NCI-H226 (cell line): ENCODE measurements at regions not wholly inside any gene's neighbourhood (a gene's known extent, or its start where the extent isn't known, plus 50 kb on each side); places are given as distances from the start of the nearest gene placed in this dataset.

ENCODE experiments used
- DNase-seq: peaks from one replicate; pipeline ENCODE4 v3.0.0-alpha.2; 2015

GRCh38 chr2:128967646-128968045 is 649.0 kb upstream of the HS6ST1 start:
- DNase-seq = no peak

GRCh38 chr2:128969374-128969773 is 650.7 kb upstream of the HS6ST1 start:
- DNase-seq = no peak

GRCh38 chr2:128970332-128971116 is 651.9 kb upstream of the HS6ST1 start:
- no peak for DNase-seq

DNA sequence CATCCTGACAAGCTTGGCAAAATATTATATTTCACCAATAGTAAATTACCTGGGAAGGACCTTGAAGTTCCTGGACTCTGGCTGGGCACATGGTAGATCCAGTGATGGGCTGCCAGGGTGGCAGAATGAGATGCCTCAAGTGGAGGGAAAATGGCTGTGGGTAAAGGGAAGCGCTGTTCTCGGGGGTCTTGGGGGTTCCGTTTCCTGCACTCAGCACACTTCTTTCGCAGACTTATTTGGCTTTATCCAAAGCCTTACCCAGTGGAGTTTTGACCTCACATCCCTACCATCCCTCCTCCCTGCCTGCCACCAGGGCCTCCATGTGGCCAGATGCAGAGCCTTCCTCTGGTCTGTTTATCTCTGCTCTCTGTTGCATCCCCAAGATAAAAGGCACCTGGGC is 654.9 kb upstream of the HS6ST1 start:
- DNase-seq = no peak

DNA sequence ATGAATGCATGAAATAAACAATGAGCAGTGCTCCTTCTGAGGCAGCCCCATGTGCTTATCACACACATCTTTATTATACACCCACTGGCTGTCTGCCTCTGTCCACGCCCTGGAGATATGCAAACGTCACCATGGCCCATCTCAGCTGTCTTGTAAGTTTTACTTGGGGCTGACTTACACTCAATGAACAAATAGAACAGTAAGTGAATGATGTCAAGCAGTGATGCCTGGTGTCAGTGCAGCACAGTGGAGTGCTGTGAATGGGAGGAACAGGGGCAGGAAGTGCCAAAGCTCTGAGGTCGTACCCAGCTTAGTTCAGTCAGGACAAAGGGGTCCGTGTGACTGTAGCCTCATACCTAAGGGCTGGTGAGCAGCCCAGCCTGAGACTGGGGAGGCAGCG is 659.5 kb upstream of the HS6ST1 start:
- no peak for DNase-seq

- no peak for DNase-seq
These were observed 660.5 kb upstream of the HS6ST1 start for GRCh38 chr2:128979182-128979581.

DNA sequence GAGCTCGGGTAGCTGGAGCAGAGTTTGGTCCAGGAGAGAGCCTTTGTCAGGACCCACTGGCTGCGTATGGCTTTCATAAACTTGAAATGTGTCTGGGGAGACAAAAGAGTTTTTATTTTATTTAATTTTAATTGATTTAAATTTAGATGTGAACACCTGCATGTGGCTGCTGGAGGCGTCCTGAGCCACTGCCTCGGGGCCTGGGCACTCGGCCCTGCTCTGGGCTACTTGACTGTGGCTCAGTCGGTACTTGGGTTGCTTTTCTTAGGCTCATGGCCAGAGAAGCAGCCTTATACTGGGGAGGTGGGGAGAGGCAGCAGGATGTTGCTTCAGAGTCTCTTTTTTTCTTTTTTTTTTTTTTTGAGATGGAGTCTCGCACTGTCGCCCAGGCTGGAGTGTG is 661.8 kb upstream of the HS6ST1 start:
- DNase-seq = no peak

GRCh38 chr2:128981353-128981752 is 662.7 kb upstream of the HS6ST1 start:
- no peak for DNase-seq

DNA sequence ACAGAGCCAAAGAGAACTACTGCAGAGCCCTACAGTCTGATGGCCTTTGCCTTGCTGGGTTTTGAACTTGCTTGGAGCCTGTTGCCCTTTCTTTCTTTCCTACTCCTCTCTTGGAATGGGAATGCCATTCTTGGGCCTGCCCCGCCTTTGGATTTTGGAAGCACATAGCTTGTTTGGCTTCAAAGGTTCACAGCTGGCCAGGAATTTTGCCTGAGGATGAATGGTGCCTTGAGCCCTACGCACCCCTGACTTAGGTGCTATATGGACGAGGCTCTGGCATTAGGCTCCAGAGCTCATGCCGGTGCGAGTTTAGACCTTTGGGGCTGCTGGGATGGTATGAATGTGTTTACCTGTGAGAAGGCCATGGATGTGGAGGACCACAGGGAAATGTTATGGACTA is 663.3 kb upstream of the HS6ST1 start:
- no peak for DNase-seq

GRCh38 chr2:128982670-128983069 is 664.0 kb upstream of the HS6ST1 start:
- no peak for DNase-seq

- DNase-seq = no peak
These were observed 664.4 kb upstream of the HS6ST1 start for GRCh38 chr2:128983094-128983493.

DNA sequence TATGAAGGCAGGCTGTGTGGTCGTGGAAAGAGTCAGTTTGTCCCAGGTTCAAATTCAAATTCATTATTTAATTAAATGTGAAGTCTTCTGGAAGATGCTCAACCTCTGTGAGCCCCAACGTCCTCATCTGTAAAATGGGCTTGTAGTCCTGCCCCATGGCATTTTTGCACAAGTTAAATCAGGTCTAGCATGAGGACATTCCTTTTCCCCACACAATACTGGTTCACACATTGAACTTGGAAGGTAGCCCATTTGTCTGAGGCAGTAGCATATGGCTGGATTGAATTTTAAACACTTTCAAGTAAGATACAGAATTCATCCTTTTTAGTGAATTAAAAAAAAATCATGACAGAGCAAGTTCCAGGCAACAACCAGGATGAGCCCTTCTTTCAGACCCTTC is 665.4 kb upstream of the HS6ST1 start:
- DNase-seq = no peak

- DNase-seq = no peak
These were observed 666.2 kb upstream of the HS6ST1 start for GRCh38 chr2:128984855-128985254.

DNA sequence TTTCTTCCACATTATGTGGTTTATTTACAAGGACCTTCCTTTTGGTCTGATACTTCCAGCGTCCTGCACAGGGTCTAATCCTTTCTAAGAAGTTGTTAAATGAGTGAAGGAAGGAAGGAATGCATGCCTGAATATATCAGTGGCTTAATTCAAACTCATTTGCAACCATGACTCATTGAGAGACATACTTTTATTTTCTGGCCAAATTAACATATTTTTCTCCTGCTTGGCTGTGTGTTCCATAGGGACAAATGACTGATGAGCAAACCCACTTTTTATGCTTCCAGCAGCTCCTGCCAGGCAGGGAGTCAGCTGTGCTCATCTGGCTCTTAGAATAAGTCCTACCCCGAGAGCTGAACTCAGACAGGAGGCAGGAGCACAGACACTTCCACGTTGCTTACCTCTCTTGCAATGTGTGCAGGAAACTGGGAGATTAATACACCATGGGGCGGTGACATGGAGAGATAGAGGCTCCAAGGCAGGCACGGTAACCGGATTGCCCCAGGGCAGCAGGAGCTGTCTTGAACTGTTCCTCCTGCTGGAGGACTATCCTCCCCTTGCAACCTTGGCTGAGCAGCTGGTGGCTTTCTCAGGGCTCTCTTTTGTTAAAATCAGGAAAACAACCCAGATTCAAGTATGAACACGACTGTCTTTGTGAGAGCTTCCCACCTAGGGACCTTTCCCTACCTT is 667.5 kb upstream of the HS6ST1 start:
- no peak for DNase-seq

DNA sequence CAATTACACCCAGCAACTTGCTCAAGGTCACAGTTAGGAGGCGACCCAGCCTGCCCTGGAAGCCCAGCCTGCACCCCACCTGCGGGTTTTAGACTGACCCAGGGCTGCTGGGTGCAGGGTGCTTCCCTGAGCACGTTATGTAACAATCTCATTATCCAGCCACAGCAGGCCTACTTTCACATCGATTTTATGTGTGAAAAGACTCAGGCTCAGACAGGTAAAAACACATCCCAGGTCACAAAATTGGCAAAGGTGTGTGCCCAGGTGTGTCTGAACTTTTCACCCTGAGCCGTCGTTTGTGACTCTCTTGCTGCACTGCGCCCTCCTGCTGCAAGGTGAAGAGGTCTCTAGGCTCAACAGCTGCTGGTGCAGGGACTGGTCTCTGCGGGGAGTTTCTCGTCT is 668.2 kb upstream of the HS6ST1 start:
- no peak for DNase-seq

DNA sequence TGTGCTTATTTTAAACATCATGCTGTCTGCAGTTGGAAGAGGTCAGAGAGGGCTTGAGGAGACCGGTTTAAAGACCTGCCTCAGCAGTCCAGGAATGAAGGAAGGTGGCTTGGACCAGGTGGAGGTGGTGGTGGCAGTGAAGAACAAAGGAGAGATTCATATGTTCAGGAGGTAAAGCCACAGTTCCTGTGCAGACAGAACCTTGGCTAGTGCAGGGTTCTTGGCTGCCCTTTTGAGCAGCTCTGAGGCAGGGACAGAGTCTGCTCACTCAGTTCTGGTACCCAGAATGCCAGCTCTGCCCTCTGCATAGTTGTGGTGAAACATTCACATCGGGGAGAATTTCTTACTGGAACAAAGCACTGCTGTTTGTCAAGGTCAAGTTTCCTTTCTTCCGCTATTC is 669.7 kb upstream of the HS6ST1 start:
- DNase-seq = no peak

DNA sequence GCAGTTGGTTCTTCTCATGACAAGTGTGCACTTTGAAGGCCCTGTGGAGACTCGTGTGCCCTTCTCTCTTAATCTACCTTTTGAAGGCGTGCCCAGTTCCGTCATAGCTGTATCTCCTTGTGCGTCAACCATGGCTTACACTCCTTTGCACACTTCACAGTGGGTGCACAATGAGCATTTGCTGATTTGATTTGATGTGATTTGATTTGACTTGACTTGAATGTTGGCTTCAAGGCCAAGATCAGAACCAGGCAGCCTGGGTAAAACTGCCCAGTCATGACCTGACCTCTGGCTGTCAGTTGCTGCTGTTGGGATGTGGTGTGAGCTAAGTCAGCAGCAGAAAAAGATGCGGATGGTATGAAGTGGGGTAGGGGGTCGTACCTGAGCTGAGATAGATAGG is 670.3 kb upstream of the HS6ST1 start:
- no peak for DNase-seq

GRCh38 chr2:128995086-128995485 is 676.4 kb upstream of the HS6ST1 start:
- DNase-seq = no peak

GRCh38 chr2:128996078-128996477 is 677.4 kb upstream of the HS6ST1 start:
- no peak for DNase-seq

- no peak for DNase-seq
These were observed 678.6 kb upstream of the HS6ST1 start for GRCh38 chr2:128997166-128997866.

GRCh38 chr2:129001926-129002325 is 683.3 kb upstream of the HS6ST1 start:
- DNase-seq = no peak

DNA sequence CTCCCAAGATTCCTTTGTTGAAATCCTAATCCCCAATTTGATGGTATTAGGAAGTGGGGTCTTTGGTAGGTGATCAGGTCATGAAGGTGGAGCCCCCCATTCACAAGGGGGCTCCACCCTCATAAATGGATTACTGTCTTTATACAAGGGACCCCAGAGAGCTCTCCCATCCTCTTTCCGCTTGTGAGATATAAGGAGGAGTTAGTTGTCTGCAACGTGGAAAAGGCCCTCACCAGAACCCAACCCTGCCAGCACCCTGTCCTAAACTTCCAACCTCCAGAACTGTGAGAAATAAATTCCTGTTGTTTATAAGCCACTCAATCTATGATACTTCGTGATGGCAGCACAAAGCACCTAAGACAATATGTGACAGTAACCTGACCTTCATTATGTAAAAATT is 684.1 kb upstream of the HS6ST1 start:
- DNase-seq = no peak

- DNase-seq = no peak
These were observed 685.8 kb upstream of the HS6ST1 start for GRCh38 chr2:129004485-129004884.

DNA sequence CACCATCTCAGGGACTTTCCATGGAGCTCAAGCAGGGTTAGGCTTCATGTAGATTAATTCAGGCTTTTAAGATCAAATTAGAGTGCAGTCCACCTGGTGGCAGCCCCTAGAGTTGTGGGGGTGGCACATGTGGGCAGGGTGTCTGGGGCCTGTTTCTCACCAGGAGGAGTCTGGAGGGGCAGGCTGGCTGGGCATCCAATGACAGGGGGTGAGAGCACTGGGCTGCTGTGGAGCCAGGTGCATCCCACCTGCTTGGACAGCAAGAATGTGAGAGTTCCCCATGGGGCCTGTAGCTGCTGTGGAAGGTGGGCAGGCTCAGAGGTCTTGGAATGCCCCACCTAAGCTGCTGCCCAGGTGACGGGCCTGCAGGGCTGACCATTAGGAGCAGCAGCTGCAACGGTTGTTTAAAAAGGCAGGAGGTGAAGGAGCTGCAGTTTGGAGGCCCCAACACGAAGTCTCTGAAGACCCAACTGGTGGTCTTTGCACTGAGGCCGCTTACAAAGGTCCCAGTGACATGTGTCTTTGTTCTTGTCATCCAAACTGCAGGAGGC is 686.3 kb upstream of the HS6ST1 start:
- no peak for DNase-seq
